ENCODE measurements at regions not wholly inside any gene's neighbourhood (a gene's known extent, or its start where the extent isn't known, plus 50 kb on each side); places are given as distances from the start of the nearest gene placed in this dataset.

GRCh38 chr13:50760751-50761150 lies 82.7 kb downstream of the DLEU7 start:
- H3K4me3 Mint-ChIP-seq: no peak overlapping the region
- peaks cover 18% of the 10 kb centered on the region in 2 experiments for H3K4me1 Mint-ChIP-seq
- no peak for DNase-seq
- Histone ChIP-seq H3K23ac (ENCODE audit: insufficient read length, low read depth, low read length) (no peak overlapping the region), H3K9ac (ENCODE audit: extremely low read depth, insufficient read length, low read length) (no peak overlapping the region), H4K8ac (replicated peaks; ENCODE audit: insufficient read length, low read depth, low read length) (no peak overlapping the region), H2BK20ac (ENCODE audit: low read depth, low read length, poor library complexity, severe bottlenecking) (no peak overlapping the region), H3K14ac (ENCODE audit: insufficient read depth, low read length) (no peak overlapping the region), H3K9me3 (ENCODE audit: control insufficient read depth, low read depth, low read length) (no peaks in the 10 kb centered on the region), H3K79me2 (ENCODE audit: insufficient read depth, low read length) (no peaks in the 10 kb centered on the region), H4K5ac (ENCODE audit: insufficient read length, low read depth, low read length) (no peak overlapping the region), H2BK12ac (ENCODE audit: insufficient read length, low read depth, low read length) (no peak overlapping the region), H3K56ac (ENCODE audit: insufficient read length, low read depth, low read length) (no peak overlapping the region), H3K4ac (ENCODE audit: low read depth, low read length) (no peak overlapping the region), H2BK15ac (ENCODE audit: low read depth, low read length) (no peak overlapping the region), H3K4me2 (ENCODE audit: insufficient read depth, insufficient read length, low read length) (no peak overlapping the region), H3K23me2 (ENCODE audit: insufficient read length, low read depth, low read length, poor library complexity, severe bottlenecking) (no peaks in the 10 kb centered on the region), H3K4me1 (ENCODE audit: insufficient read depth, low read length) (no peaks in the 10 kb centered on the region; the same call in 1 of the 2 replicates), H2BK5ac (ENCODE audit: insufficient read length, low read length) (no peak overlapping the region), H4K91ac (ENCODE audit: insufficient read length, low read depth, low read length) (no peak overlapping the region), H2AFZ (ENCODE audit: low read length) (no peak overlapping the region), H2AK5ac (ENCODE audit: insufficient read length, low read length) (no peak overlapping the region), H3T11ph (ENCODE audit: low read length) (no peak overlapping the region), H3K27me3 (ENCODE audit: insufficient read depth, low read length) (no peaks in the 10 kb centered on the region), H3K27ac (ENCODE audit: insufficient read length, low read depth, low read length) (no peak overlapping the region), H3K18ac (ENCODE audit: insufficient read length, low read depth, low read length) (no peak overlapping the region), H3K79me1 (ENCODE audit: insufficient read depth, low read depth, low read length, poor library complexity, severe bottlenecking) (no peaks in the 10 kb centered on the region), H2BK120ac (ENCODE audit: low read depth, low read length, poor library complexity, severe bottlenecking) (no peak overlapping the region), H4K20me1 (ENCODE audit: control insufficient read depth, insufficient read depth, insufficient read length) (no peaks in the 10 kb centered on the region)
- peaks cover 3 to 18% (median 7%) of the 10 kb centered on the region in 3 experiments; a peak in 4 of 7 replicates for H3K36me3 Mint-ChIP-seq (ENCODE audit: insufficient read depth in 1 of 3, low read depth in 3 of 3)
- WGBS (ENCODE audit: extremely low coverage, insufficient read length, low lambda C conversion rate): no CpG with 5 or more reads among the region's 1 CpG
- no peak overlapping the region for H3K27ac Mint-ChIP-seq
- H3K27me3 Mint-ChIP-seq (ENCODE audit: low read depth): peaks cover 3% of the 10 kb centered on the region
- H3K9me3 Mint-ChIP-seq: peaks cover 11 to 15% of the 10 kb centered on the region in 2 experiments
- TF ChIP-seq CTCF (conservative IDR thresholded peaks at IDR 0.05): no peak

All from H9 (cell line).